ENCODE measurements at regions not wholly inside any gene's neighbourhood (a gene's known extent, or its start where the extent isn't known, plus 50 kb on each side); places are given as distances from the start of the nearest gene placed in this dataset.

- Histone ChIP-seq H3K4me1 (peaks cover 0 to 8% (median 0%) of the 10 kb centered on the region in 3 donors), H3K27me3 (peaks cover 0 to 4% (median 0%) of the 10 kb centered on the region in 4 donors), H3K9me3 (no peaks in the 10 kb centered on the region), H3K27ac (no peak overlapping the region), H3K36me3 (no peaks in the 10 kb centered on the region), H3K4me3 (no peak overlapping the region)
- no peak for TF ChIP-seq POLR2A (IDR thresholded peaks at IDR 0.05)
- TF ChIP-seq, protein P1, sequence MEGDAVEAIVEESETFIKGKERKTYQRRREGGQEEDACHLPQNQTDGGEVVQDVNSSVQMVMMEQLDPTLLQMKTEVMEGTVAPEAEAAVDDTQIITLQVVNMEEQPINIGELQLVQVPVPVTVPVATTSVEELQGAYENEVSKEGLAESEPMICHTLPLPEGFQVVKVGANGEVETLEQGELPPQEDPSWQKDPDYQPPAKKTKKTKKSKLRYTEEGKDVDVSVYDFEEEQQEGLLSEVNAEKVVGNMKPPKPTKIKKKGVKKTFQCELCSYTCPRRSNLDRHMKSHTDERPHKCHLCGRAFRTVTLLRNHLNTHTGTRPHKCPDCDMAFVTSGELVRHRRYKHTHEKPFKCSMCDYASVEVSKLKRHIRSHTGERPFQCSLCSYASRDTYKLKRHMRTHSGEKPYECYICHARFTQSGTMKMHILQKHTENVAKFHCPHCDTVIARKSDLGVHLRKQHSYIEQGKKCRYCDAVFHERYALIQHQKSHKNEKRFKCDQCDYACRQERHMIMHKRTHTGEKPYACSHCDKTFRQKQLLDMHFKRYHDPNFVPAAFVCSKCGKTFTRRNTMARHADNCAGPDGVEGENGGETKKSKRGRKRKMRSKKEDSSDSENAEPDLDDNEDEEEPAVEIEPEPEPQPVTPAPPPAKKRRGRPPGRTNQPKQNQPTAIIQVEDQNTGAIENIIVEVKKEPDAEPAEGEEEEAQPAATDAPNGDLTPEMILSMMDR (IDR thresholded peaks at IDR 0.05): no peak
- no peak for DNase-seq
- intact Hi-C loops (cut with DNase I): no loop called here
- WGBS, 2 donors: 83 to 98% methylated on average over 3 of the region's 3 CpGs
These were observed 309.8 kb upstream of the ZNF507 start for GRCh38 chr19:32035626-32036025.

GRCh38 chr19:32038021-32038920, 307.1 kb upstream of the ZNF507 start:
- DNase-seq: no peak
- Histone ChIP-seq H3K9me3 (no peaks in the 10 kb centered on the region), H3K27me3 (peaks cover 0 to 28% (median 0%) of the 10 kb centered on the region in 4 donors), H3K4me1 (peaks cover 0 to 17% (median 0%) of the 10 kb centered on the region in 3 donors), H3K36me3 (no peaks in the 10 kb centered on the region), H3K4me3 (no peak overlapping the region), H3K27ac (no peak overlapping the region)
- intact Hi-C loops (cut with DNase I): no loop called here
- no peak for TF ChIP-seq POLR2A (IDR thresholded peaks at IDR 0.05)
- TF ChIP-seq, protein P1 (IDR thresholded peaks at IDR 0.05): no peak
- WGBS, 2 donors: 46 to 49% methylated on average over 10 to 13 of the region's 13 CpGs

GRCh38 chr19:32038961-32039360, 306.4 kb upstream of the ZNF507 start:
- intact Hi-C loops (cut with DNase I): no loop called here
- no peak for DNase-seq
- no peak overlapping the region for H3K4me3 ChIP-seq
- peaks cover 0 to 35% (median 0%) of the 10 kb centered on the region in 4 donors for H3K27me3 ChIP-seq
- H3K4me1 ChIP-seq: peaks cover 0 to 17% (median 0%) of the 10 kb centered on the region in 3 donors
- no peak for TF ChIP-seq POLR2A (IDR thresholded peaks at IDR 0.05)
- TF ChIP-seq, protein P1 (IDR thresholded peaks at IDR 0.05): no peak
- H3K9me3 ChIP-seq: no peaks in the 10 kb centered on the region
- no peaks in the 10 kb centered on the region for H3K36me3 ChIP-seq
- WGBS, 2 donors: 66 to 72% methylated on average over 6 of the region's 6 CpGs
- no peak overlapping the region for H3K27ac ChIP-seq

DNA sequence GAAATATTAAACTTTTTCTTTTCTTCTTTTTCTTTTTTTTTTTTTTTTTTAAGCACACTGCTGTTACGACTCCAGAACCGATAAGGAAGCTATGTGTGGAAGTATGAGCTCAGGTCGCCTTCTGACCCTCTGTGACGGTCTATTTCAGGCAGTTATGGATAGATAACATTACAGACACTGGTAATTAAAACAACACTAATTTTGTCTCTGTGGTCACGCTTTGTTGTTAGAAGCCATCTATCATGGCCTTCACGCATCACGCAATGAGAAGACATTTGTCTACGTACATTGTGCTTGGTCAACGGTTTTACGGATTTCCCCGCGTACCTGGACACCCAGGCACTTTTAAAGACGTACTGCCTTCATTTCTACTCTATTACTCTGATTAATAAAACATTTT, 306.0 kb upstream of the ZNF507 start:
- peaks cover 0 to 17% (median 0%) of the 10 kb centered on the region in 3 donors for H3K4me1 ChIP-seq
- no peak overlapping the region for H3K4me3 ChIP-seq
- intact Hi-C loops (cut with DNase I): no loop called here
- no peak for DNase-seq
- H3K27me3 ChIP-seq: peaks cover 0 to 40% (median 0%) of the 10 kb centered on the region in 4 donors
- no peak overlapping the region for H3K27ac ChIP-seq
- H3K9me3 ChIP-seq: no peaks in the 10 kb centered on the region
- TF ChIP-seq, protein P1 (IDR thresholded peaks at IDR 0.05): no peak
- no peak for TF ChIP-seq POLR2A (IDR thresholded peaks at IDR 0.05)
- 75 to 83% methylated on average over 13 of the region's 13 CpGs for WGBS, 2 donors
- H3K36me3 ChIP-seq: no peaks in the 10 kb centered on the region

DNA sequence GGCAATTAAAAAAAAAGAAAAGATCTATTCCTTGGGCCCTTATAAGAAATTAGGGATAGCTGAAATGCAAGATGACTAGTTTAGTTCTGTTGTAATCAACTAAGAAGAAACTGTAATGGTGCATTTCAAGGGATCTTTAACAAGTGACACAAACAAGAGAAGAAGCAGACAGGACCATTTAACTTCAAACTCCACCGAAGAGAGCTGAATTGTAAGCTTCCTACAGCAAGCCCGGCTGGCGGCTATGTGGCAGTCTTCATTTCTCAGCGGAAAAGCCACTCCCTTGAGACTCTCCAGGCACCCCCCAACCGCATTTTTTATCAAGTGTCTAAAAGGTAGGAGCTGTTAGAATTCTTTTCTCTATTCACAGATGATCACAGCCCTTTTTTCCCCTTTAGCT, 305.2 kb upstream of the ZNF507 start:
- Histone ChIP-seq H3K4me3 (no peak overlapping the region), H3K27ac (no peak overlapping the region), H3K4me1 (peaks cover 0 to 17% (median 0%) of the 10 kb centered on the region in 3 donors), H3K36me3 (no peaks in the 10 kb centered on the region), H3K9me3 (no peaks in the 10 kb centered on the region), H3K27me3 (peaks cover 0 to 48% (median 0%) of the 10 kb centered on the region in 4 donors)
- no peak for DNase-seq
- 49 to 68% methylated on average over 5 of the region's 5 CpGs for WGBS, 2 donors
- TF ChIP-seq, protein P1 (IDR thresholded peaks at IDR 0.05): no peak
- no peak for TF ChIP-seq POLR2A (IDR thresholded peaks at IDR 0.05)
- intact Hi-C loops (cut with DNase I): no loop called here
